Right renal cortex interstitium (tissue), 3 donors: ENCODE measurements at regions not wholly inside any gene's neighbourhood (a gene's known extent, or its start where the extent isn't known, plus 50 kb on each side); places are given as distances from the start of the nearest gene placed in this dataset.
"Not testable (repeated sequence)": the region's sequence is repeated elsewhere in the genome, so short reads cannot be mapped to it uniquely, and the experiment has no call there.

Experiments used
- DNase-seq, 3 donors: peaks; one replicate each; pipeline ENCODE4 v3.0.0-alpha.2; 2013; ENCODE audit warnings: low read depth in 3 of 3, low spot score in 2 of 3

DNA sequence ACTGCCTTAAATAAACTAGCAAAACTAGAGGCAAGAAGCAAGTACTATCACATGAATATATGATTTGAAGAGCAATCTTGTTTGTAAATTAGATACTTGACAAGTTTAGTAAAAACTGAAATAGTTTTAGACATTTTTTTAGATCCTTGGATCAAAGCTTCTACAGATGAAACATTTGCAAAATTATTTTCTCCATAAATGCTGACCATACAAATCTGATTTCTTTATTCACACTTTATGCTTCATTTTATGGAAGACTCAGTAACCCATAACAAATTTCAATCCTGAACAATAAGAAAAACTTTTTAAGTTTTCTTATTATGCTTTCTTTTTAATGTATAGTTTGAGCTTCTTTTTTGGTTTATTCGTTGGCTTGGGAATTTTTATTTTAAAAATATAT, 750.2 kb upstream of the SLITRK5 start:
- no peak for DNase-seq

DNA sequence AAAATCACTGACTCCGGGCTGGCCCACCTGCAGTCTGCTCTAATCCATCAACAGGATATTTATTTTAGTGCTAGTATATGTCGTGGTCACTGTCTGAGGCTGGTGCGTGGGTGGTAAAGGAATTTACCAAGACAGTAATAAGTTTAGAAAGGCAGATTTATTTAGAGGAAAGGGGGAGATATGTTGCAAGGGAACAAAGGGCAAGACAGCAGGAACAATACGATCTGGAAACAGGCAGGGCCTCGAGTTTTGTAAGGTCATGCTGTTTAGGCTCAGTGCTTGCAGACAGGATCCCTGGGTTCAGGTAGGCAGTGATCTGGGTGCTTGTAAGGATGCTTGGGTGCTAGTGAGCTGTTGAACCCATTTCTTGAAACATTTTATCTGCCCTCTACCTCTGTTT, 748.2 kb upstream of the SLITRK5 start:
- DNase-seq = no peak

DNA sequence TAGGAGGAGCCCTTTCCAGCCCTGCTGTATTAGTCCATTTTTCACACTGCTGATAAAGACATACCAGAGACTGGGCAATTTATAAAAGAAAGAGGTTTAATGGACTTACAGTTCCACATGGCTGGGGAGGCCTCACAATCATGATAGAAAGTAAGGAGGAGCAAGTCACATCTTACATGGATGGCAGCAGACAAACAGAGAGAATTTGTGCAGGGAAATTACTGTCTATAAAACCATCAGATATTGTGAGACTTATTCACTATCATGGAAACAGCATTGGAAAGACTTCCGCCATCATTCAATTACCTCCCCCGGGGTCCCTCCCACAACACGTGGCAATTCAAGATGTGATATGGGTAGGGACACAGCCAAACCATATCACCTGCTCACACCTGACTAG, 744.3 kb upstream of the SLITRK5 start:
- DNase-seq = not testable (repeated sequence)

DNA sequence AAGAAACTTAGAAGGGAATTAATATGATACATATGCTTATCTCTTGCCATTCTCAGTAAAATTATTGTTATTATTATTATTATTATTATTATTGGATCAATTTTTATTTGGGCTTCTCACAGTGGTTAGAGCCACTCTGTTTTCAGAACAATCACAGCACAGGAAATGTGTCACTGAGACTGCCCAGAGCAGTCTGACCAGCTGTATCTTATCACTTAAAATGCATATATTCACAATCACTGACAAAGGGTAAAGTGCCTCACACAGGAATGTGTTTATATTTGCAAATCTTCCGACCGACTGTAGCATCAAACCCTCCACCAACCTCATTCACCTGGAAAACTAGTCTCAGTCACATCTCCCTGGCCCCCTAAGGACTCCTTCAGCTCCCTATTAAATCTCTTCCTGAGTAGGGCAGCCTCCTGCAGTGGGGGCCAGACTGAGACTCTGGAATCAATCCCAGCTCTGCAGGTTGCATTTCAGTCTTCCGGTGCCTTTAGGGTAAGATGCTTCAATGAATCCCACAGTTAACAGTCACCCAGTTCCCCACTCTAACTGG, 738.3 kb upstream of the SLITRK5 start:
- DNase-seq = no peak

DNA sequence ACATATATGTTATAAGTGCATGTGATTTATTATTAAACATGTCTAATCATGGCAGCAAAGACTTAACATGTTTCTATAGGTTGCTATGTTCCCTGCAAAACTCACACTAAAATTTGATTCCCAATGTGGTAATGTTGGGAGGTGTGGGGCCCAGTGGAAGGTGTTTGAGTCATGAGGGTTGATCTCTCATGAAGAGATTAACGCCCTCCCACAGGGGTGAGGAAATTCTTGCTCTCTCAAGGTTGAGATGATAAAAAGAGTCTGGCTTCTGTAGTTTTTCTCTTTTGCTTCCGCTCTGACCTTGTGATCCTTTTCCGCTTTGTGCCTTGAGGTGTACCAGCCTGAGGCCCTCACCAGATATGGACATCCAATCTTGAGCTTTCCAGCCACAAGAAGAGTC, 737.5 kb upstream of the SLITRK5 start:
- DNase-seq = no peak

DNA sequence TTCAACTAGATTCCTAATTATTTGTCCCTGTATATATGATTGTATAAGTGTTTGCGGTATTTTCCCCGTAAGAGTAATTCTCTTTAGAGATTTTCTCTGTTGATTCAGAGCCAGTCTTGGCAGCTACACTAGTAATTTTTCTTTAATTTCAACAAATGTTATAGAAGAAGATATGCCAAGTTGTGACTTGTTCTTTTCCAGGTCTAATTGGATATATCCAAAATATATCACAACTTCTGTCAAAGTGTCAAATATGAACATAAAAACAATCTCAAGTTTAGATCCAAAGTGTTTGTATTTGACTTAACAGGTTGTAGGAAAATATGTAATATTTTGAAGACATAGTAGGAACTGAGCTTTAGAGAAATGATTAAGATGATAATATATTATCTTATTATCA, 733.9 kb upstream of the SLITRK5 start:
- no peak for DNase-seq

DNA sequence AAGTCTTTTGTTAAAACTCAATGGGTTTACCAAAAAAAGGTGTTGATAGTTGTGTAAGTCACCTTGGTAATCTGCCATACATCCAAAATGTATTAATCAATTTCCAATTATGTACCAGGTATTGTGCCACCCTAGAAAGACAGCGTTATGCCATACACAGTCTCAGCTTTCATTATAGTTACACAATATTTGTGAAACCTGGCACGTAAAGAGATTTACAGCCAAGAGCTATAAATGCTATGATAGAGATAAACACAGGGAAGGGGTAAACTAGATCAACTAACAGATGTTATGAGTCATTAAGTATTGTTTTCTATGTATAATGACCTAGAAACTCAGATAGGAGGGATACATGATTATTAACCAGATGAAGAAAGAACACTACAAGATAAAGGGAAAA, 725.6 kb upstream of the SLITRK5 start:
- DNase-seq = no peak

DNA sequence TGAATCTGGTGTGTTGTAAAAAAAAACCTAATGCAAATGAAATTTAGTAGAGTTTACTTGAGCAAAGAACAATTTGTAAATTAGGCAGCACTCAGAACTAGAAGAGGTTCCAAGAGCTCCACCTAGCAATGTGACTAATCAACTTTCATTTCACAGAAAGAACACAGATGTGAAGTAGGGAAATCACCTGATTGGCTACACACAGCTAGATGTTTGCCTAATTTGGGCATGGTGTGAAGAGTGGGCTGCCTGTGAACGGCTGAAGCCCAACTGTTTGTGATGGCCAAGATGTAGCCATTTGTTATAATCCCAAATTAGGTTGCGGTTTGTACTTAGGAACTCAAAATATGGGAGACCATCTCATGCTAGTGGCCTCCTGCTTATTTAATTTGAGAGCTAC, 724.4 kb upstream of the SLITRK5 start:
- DNase-seq = no peak

DNA sequence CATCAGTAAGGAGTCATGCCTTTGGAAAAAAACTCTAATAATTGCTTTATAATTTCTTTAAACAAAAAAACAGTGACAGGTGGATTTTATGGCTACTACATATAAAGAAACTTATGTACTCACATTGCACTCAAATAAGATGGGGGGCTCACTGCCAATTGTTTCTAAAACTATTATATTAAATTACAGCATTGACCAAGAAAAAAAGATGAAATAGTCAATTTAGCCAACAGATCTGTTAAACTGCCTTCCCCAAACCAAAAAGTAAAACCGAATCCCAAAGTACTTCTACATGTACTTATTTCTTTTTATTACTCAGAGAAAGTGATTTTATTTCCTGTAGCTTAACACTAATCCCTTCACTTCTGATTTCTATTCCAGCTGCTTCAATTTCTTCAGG, 716.8 kb upstream of the SLITRK5 start:
- no peak for DNase-seq

DNA sequence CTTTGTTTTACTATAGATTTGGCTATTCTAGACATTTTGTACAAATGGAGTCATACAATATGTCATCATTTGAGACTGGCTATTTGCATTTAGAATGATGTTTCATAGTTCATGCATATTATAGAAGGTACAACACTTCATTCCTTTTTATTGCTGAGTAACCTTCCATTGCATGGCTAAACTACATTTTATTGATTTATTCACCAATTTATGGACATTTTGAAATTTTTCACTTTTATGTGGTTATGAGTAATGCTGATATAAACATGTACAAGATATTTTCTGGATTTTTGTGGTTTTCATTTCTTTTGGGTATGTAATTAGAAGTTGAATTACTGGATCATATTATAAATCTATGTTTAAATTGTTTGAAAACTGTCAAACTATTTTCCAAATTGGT, 710.3 kb upstream of the SLITRK5 start:
- DNase-seq = no peak

DNA sequence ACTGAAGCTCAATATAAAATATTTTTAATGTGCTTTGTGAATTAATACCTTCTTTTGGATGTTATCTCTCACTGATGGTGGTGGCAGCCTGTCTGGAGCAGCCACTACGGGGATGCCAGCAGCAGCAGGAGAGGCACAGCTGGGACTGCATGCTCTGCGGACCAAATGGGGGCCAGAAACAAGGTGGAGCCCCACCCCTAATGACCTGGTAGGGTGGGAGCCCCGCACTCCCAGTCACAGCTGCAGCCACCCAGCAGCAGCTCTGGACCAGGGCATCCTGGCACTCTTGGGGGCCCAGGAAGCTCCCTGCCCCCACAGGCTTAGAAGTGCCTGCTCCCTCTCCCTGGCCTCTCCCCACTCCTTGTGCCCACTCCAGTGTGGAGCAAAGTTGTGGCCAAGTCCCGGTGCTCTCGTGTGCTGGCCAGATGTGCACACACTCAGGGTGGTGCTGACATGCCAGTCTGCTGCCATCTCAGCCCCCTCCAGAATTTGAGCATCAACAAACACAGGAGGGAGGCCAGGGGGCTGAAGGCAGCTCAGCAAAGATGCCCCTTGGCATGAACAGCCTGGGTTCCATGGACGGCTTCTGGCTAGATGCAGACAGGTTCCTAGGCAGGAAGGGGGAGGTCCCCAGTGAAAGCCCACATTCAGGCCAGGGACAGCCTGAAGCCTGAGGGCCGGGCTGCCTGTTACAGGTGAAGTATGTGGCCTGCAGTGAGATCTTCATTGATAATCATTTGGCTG, 696.7 kb upstream of the SLITRK5 start:
- DNase-seq = no peak

DNA sequence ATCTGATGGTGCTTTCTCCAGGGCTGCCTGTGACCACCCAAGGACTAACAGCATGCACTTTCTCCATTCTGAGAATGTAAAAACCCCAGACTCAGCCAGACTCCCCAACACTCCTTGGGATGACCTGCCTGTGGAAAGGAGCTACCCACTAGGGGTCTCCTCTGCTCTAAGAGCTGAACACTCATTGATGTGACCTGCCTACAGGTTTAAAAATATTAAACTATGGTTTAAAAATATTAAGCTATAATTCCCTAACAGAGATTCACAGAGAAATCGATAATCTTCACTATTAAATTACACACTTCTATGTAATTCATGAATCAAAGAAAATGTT, 696.2 kb upstream of the SLITRK5 start:
- no peak for DNase-seq

DNA sequence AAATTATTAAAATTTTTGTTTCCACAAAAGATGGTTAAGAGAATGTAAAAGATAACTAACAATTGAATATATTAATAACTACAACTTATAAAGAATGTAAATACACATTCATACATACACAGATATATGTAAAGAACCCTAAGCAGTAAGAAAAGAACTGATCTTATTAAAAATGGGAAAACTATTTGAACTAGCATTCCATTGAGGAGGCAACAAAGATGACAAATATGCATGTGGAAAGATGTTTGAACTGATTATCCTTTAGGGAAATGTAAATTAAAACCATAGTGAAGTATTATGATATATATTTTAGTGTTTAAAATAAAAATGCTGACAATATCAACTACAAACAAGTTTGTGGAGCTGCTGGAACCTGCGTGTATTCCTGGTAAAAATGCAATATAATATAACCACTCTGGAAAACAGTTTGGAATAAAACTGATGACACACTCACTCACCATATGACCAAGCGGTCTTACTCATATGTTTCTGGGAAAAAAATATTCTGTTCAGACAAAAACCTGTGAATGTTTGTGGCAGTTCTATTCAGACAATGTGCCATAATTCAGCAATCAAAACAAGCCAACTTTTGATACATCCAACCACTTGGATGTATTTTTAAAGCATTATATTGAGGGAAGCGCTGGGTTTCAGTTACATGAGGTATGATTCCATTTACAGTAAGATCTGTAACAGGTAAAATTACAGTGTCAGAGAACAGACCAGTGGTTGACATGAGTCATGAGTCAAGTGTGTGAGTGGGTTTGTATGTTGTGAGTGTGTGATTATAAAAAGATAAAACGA, 694.4 kb upstream of the SLITRK5 start:
- no peak for DNase-seq

DNA sequence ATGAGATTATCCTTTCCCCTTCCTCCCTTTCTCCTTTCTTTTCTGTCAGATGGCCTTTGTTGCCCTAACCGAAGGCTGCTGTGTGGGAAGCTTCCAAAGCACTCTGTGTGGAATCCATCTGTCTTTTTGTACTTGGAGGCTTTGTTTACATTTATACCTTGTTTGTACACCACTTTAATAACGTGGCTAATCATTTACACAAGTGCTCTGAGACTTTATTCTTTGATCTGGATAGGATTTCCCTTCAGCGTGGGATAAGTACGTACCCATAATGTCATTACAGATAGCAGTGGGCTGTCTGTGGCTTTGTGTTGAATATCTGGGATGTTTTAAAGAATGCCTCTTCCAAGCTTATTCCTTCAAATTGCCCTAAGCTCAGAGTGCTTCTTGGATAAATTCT, 684.7 kb upstream of the SLITRK5 start:
- DNase-seq = no peak

DNA sequence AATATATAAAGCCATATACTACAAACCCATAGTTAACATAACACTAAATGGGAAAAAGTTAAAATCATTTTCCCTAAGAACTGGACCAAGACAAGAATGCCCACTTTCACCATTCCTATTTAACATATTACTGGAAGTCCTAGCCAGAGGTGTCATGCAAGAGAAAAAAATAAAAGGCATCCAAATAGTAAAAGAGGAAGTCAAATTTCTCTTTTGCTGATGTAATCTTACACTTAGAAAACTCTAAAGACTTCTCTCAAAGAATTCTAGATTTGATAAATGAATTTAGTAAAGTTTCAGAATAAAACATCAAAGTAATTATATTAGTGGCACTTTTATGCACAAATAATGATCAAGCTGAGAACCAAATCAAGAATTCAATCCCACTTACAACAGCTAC, 678.9 kb upstream of the SLITRK5 start:
- no peak for DNase-seq

DNA sequence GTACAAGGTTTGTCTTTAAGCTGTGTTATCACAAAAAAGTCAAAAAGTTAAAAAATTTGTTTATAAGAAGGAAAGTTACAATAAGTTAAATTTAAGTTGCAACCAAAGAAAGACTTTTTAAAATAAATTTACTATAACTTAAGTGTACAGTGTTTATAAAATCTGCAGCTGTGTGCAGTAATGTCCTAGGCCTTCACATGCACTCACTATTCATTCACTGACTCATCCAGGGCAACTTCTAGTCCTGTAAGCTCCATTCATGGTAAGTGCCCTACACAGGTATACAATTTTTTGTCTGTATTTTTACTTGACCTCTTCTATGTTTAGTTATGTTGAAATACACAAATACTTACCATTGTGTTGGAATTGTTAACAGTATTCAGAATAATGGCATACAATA, 667.9 kb upstream of the SLITRK5 start:
- DNase-seq = no peak

DNA sequence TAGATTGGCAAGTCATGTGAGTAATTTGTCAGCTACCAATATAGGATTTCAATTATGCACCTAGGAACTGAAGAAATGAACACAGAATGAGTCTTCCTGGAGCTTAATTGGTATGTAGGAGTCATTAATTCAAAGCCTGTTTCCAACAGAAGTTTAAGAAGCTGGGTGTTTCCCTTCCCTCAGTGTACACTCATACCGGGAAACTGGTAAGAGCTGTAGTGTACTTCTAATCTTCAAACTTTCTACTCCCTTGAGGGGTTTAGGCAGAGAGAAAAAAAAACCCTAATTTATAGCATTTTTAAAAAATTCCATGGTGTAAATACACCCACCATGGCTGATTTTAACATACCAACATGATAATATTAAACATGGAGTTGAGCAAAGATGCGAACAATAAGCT, 665.7 kb upstream of the SLITRK5 start:
- no peak for DNase-seq

DNA sequence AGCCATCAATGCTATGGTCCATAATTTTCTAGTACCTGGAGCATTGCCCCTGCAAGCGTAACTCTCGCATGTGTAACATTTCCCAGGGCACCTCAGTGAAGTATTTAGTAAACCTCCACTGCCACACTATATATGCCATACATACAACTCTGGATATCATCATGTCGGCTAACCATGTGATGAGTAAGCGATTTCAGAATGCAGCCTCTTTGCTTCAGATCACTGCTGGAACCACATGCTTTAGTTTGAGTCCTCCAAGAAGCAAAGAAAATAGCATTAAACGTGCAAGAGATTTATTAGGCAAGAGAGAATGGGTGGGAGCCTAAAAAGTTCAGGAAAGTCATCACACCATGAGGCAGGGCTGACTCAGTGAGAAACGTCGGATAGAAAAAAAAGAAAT, 635.6 kb upstream of the SLITRK5 start:
- no peak for DNase-seq

DNA sequence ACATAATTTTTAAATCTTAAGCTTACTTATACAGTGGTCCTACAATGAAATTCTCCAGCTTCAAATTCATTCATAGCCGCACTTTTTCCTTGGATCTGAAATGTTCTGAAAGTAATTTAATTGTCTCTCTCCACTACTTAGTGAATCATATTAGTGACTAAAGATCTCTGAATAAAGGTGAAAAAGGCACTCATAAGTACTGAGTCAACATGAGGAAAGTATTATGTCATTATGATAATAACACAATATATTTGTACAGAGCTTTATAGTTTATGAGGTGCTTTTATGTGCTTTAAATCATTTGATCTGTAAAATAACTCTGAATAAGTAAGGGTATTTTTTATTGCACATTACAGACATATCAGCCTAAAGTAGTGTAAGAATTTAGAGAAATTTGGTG, 628.2 kb upstream of the SLITRK5 start:
- no peak for DNase-seq

DNA sequence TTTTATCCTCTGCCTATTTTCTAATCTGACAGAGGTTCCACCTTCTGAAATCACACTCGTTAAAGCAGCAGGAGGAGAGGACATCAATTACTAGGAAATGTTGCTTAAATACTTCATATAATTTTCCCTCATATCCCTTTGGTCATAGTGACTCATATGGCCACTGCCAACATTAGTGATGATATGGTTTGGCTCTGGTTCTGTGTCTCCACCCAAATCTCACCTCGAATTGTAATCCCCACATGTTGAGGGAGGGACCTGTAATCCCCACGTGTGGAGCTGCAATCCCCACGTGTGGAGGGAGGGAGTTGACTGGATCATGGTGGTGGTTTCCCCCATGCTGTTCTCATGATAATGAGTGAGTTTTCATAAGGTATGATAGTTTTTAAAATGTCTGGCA, 618.4 kb upstream of the SLITRK5 start:
- no peak for DNase-seq

DNA sequence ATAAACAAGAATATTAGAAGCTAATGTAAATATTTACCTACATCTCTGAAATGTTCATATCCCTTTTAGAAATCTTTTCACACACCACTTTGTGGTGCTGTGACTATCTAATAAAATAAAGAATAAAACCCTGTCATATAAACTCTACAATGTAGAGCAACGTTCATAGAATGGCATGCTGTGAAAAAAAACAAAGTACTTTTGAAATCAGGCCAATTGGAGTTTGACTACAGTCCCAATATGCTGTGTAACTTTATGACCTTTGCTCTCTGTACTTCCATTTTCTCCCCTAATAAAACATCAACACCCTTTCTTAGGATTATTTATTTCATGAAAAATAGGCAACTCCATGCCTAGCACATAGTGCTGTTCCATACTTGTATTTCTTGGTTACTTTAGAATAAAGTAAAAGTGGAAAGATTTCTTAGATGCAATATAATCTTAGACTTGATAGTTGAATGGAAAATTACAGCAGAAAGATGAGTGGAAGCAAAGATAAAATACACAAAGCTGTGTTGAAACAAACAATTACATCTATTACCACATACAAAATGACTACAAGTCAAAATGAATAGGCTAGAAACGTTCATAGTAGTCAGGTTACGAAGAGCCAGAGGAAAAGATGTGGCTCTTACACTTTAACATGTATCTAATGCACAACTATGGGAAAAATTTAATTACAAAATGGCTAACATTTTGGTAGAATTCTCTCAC, 613.2 kb upstream of the SLITRK5 start:
- DNase-seq = no peak
